Uterus (tissue), 3 donors: ENCODE measurements at regions not wholly inside any gene's neighbourhood (a gene's known extent, or its start where the extent isn't known, plus 50 kb on each side); places are given as distances from the start of the nearest gene placed in this dataset. TPM values are rescaled to one million over a fixed set of nuclear protein-coding genes. Genes with fewer than 3 reads are reported as not detected.

Source experiments
- DNase-seq, 2 donors: peaks; one replicate each; pipeline ENCODE4 v3.0.0-alpha.2; 2019 to 2020
- H3K27ac ChIP-seq, 2 donors: fragments of 200-600 bp; sonication (generic); 1 replicate in 1 of 2; 2 replicates in 1 of 2; pipeline ENCODE4 v1.5.1; 2016 to 2018
- H3K27me3 ChIP-seq, 2 donors: fragments of 200-600 bp; sonication (generic); one replicate each; pipeline ENCODE4 v1.5.1; 2018 to 2019; ENCODE audit warnings: control low read depth in 1 of 2
- H3K36me3 ChIP-seq, 2 donors: fragments of 200-600 bp; sonication (generic); one replicate each; pipeline ENCODE4 v1.5.1; 2019; ENCODE audit warnings: control low read depth in 1 of 2
- H3K4me1 ChIP-seq, 2 donors: fragments of 200-600 bp; sonication (generic); one replicate each; pipeline ENCODE4 v1.5.1; 2018 to 2019; ENCODE audit warnings: control low read depth in 1 of 2
- H3K4me3 ChIP-seq, 2 donors: fragments of 200-600 bp; sonication (generic); 1 replicate in 1 of 2; 2 replicates in 1 of 2; pipeline ENCODE4 v1.5.1; 2018 to 2019; ENCODE audit warnings: mild to moderate bottlenecking in 1 of 2
- H3K9me3 ChIP-seq, 2 donors: fragments of 200-600 bp; sonication (generic); one replicate each; pipeline ENCODE4 v1.5.1; 2019; ENCODE audit warnings: control low read depth in 1 of 2
- CTCF ChIP-seq, 4 experiments: fragments of 200-600 bp in 2 of 4; fragments of 450-650 bp in 2 of 4; sonication (generic) in 2 of 4; IDR thresholded peaks; one replicate each; pipeline ENCODE4 v1.5.1; 2016 to 2019; ENCODE audit warnings: antibody characterized with exemption in 4 of 4, mild to moderate bottlenecking in 2 of 4, moderate library complexity in 1 of 4
- POLR2A ChIP-seq, 2 donors: fragments of 450-650 bp; IDR thresholded peaks; one replicate each; pipeline ENCODE4 v1.6.1; 2016; ENCODE audit warnings: antibody characterized with exemption in 2 of 2, mild to moderate bottlenecking in 1 of 2, moderate library complexity in 1 of 2
- intact Hi-C: fragments of 100-400 bp; cut with DNase I; formaldehyde crosslinking; loops from one replicate; pipeline ENCODE4 v1.15.1; 2023; ENCODE audit warnings: low total_unique reads
- small RNA-seq: library from RNA; depleted of rRNA; stranded (forward); fragments of <200 nt; gene quantifications from one replicate; pipeline ENCODE3, GENCODE V24; 2016
- donor health status: DM: yes; HTN: yes; CAD: no.

DNA sequence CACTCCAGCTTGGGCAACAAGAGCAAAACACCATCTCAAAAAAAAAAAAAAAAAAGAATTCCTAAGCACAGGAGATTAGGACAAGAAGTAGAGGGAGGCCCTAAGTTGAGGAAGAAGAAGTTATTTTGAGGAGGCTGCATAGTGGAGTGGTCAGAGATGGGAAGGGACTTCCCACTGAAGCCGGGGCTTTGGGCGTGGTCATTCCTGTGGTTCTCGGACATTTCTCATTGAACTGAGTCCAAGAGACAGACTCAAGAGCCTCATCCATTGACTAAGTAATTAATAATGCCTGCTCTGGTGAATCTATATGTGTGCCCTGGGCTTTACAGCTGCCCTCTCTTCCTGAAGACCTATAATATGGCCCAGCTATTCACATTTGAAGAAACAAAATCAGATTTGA is 53.2 kb upstream of the FTH1 start:
- intact Hi-C loops, result no loop called here
- no peaks in the 10 kb centered on the region for H3K36me3 ChIP-seq
- TF ChIP-seq POLR2A (IDR thresholded peaks at IDR 0.05) (no peak), CTCF (IDR thresholded peaks at IDR 0.05) (no peak)
- H3K4me3 ChIP-seq, result no peak overlapping the region
- H3K9me3 ChIP-seq, result peaks cover 0 to 4% of the 10 kb centered on the region in 2 donors
- DNase-seq, result no peak
- H3K4me1 ChIP-seq, result no peaks in the 10 kb centered on the region
- no peaks in the 10 kb centered on the region for H3K27me3 ChIP-seq
- no peak overlapping the region for H3K27ac ChIP-seq

GRCh38 chr11:62018981-62019664 is 51.7 kb upstream of the FTH1 start:
- TF ChIP-seq CTCF (IDR thresholded peaks at IDR 0.05) (no peak), POLR2A (IDR thresholded peaks at IDR 0.05) (no peak)
- no peaks in the 10 kb centered on the region for H3K27me3 ChIP-seq

GRCh38 chr11:62017878-62018655 is 50.6 kb upstream of the FTH1 start:
- Histone ChIP-seq H3K36me3 (no peaks in the 10 kb centered on the region), H3K27me3 (no peaks in the 10 kb centered on the region), H3K4me3 (no peak overlapping the region), H3K4me1 (no peaks in the 10 kb centered on the region), H3K9me3 (peaks cover 0 to 4% of the 10 kb centered on the region in 2 donors), H3K27ac (no peak overlapping the region)
- DNase-seq, result no peak
- TF ChIP-seq CTCF (IDR thresholded peaks at IDR 0.05) (no peak), POLR2A (IDR thresholded peaks at IDR 0.05) (no peak)
- intact Hi-C loops, result no loop called here

More at GRCh38 chr11:62018981-62019664, 51.7 kb upstream of the FTH1 start:
- no peak for DNase-seq
- Histone ChIP-seq H3K4me3 (no peak overlapping the region), H3K36me3 (no peaks in the 10 kb centered on the region), H3K27ac (no peak overlapping the region), H3K9me3 (peaks cover 0 to 4% of the 10 kb centered on the region in 2 donors), H3K4me1 (no peaks in the 10 kb centered on the region)
- intact Hi-C loops, result no loop called here

Small RNA genes in the stretch of these regions (small RNA-seq; reads per million reads assigned to genes)
- not detected for gene AP003733.2
